Large intestine (tissue), 3 donors: ENCODE measurements at regions not wholly inside any gene's neighbourhood (a gene's known extent, or its start where the extent isn't known, plus 50 kb on each side); places are given as distances from the start of the nearest gene placed in this dataset.
A peak's percentile ranks its signal among the peaks of the same experiment; 100 is the strongest.
"Not testable (repeated sequence)": the region's sequence is repeated elsewhere in the genome, so short reads cannot be mapped to it uniquely, and the experiment has no call there.

Experiments used
- DNase-seq, 2 donors: peaks; one replicate each; pipeline versions ENCODE4 v3.0.0 to v3.0.0-alpha.2; 2013
- H3K27ac ChIP-seq: one replicate; pipeline ENCODE4 v1.5.1; 2013; ENCODE audit warnings: low read length
- H3K27me3 ChIP-seq: 2 replicates; pipeline ENCODE4 v1.6.1; 2013; ENCODE audit warnings: low read length; ENCODE audit not compliant: control insufficient read depth, insufficient read depth
- H3K36me3 ChIP-seq: 2 replicates; pipeline ENCODE4 v1.6.1; 2013; ENCODE audit warnings: low read length; ENCODE audit not compliant: control insufficient read depth, insufficient read depth
- H3K4me1 ChIP-seq: one replicate; pipeline ENCODE4 v1.6.1; 2013; ENCODE audit warnings: low read length; ENCODE audit not compliant: control insufficient read depth, insufficient read depth
- H3K4me3 ChIP-seq: one replicate; pipeline ENCODE4 v1.5.1; 2013; ENCODE audit warnings: low read length
- H3K9me3 ChIP-seq: one replicate; pipeline ENCODE4 v1.6.1; 2013; ENCODE audit warnings: mild to moderate bottlenecking, low read depth, low read length, moderate library complexity; ENCODE audit not compliant: control insufficient read depth
- WGBS: methylation state at CpG from one replicate; pipeline ENCODE4 v1.1.5; 2013; ENCODE audit warnings: low lambda C conversion rate; ENCODE audit not compliant: insufficient coverage; 5-methylcytosine and 5-hydroxymethylcytosine counted together

DNA sequence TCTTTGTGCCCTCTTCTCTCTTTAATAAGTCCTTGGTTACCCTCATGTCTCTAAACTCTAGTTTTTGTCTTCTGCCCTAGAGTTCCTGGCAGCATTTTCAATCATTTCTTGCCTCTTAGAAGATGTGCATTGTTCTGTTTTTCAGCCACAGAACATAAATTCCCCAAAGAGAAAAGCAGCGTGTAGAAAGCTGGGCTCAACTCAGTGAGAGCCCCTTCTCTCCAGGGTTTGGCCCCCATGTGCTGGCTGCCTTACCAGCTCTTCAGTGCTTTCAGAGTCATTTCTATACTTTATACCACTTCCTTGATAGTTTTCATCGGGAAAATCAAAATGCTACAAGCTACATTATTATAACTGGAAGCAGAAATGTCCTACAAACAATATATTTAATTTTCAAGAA, 369.1 kb upstream of the GRM7 start:
- no peaks in the 10 kb centered on the region for H3K36me3 ChIP-seq
- no CpG with 5 or more reads among the region's 2 CpGs for WGBS
- H3K4me3 ChIP-seq = no peak overlapping the region

DNA sequence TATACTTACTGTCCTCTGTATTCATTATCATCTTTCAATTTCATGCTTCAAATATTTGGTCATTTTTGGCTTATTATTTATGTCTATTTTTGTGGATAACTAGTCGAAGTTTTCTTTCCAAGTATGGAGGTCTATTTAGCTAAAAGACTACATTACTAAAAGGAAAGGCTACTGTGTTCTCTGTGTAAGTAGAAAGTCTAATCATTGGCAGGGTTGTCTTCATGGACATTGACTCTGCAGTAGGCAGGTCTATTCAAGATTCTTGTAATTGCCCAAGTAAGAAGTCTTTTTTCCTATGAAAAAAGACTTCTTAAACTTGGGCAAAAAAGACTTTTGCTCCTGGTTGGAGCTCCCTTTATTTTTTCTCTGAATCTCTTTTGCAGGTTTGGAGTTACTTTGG, 368.6 kb upstream of the GRM7 start:
- Histone ChIP-seq H3K27me3 (no peaks in the 10 kb centered on the region), H3K27ac (no peak overlapping the region), H3K4me1 (no peaks in the 10 kb centered on the region), H3K4me3 (no peak overlapping the region), H3K36me3 (no peaks in the 10 kb centered on the region), H3K9me3 (peaks cover 3% of the 10 kb centered on the region)
- DNase-seq = no peak
- no CpG with 5 or more reads among the region's 1 CpG for WGBS

More for the DNA sequence above, 369.1 kb upstream of the GRM7 start:
- Histone ChIP-seq H3K4me1 (no peaks in the 10 kb centered on the region), H3K27me3 (no peaks in the 10 kb centered on the region), H3K27ac (no peak overlapping the region), H3K9me3 (peaks cover 3% of the 10 kb centered on the region)
- DNase-seq = no peak

DNA sequence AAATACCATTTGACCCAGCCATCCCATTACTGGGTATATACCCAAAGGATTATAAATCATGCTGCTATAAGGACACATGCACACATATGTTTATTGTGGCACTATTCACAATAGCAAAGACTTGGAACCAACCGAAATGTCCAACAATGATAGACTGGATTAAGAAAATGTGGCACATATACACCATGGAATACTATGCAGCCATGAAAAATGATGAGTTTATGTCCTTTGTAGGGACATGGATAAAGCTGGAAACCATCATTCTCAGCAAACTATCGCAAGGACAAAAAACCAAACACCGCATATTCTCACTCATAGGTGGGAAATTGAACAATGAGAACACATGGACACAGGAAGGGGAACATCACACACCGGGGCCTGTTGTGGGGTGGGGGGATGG, 362.0 kb upstream of the GRM7 start:
- not testable (repeated sequence) for H3K36me3 ChIP-seq, H3K4me3 ChIP-seq, H3K27me3 ChIP-seq, DNase-seq, H3K27ac ChIP-seq, H3K9me3 ChIP-seq, H3K4me1 ChIP-seq
- WGBS = no CpG with 5 or more reads among the region's 4 CpGs

DNA sequence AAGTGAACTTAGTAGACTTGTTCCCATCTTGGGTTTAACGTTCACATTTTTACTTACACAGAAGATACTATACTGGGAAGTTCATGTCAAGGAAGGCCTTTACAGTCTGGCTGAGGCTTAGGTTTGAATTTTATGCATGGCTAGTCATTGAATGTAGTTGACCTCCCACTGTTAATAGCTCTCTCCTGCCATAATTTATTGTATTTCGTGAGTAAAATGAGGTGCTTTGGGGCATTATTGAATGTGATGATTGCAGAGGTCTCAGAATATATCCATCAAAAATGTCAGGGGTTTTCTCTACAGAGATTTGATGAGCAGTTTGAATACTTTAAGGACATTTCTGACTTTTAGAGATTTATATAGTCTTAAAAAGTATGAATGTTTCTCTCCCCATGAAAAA, 356.6 kb upstream of the GRM7 start:
- Histone ChIP-seq H3K36me3 (no peaks in the 10 kb centered on the region), H3K27me3 (no peaks in the 10 kb centered on the region), H3K9me3 (peaks cover 6% of the 10 kb centered on the region), H3K4me1 (no peaks in the 10 kb centered on the region), H3K4me3 (no peak overlapping the region), H3K27ac (no peak overlapping the region)
- WGBS = no CpG with 5 or more reads among the region's 2 CpGs
- DNase-seq = no peak

DNA sequence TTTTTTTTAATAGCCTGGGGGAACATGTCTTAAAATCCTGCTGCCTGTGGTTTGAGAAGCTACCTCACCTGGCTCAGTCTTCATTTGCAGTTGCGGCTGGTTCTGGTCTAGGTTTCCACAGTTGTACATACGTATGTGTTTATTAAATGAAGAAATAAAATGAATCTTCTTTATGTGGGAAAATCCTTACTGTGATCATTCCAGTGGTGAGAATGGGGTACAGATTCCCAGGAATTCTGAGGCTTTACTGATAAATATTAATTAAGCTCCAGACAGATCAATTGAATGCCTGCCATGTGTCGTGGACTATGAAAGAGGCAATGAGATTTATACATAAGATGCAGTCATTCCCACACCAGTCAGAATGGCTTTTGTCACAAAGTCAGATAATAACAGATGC, 356.1 kb upstream of the GRM7 start:
- no peak for DNase-seq
- no CpG with 5 or more reads among the region's 3 CpGs for WGBS

DNA sequence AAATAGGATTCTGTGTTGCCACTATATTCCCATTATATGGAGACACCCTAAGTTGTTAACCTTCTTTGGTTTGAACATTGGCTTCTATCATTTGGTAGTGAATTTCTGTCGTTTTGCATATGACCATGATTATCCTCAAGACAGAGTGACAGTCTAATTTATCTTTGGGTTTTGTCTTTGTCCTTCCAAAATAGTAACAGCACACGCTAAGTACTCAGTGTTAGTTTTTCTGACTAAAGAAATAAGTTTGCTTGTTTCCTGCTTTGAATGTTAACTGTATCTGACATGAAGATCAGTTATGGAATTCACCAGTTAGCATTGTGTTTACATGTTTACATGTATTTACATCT, 352.5 kb upstream of the GRM7 start:
- WGBS = 100% methylated on average over 1 of the region's 2 CpGs

More for the DNA sequence above, 356.1 kb upstream of the GRM7 start:
- Histone ChIP-seq H3K4me3 (no peak overlapping the region), H3K27me3 (no peaks in the 10 kb centered on the region), H3K36me3 (no peaks in the 10 kb centered on the region), H3K4me1 (no peaks in the 10 kb centered on the region), H3K9me3 (peaks cover 6% of the 10 kb centered on the region), H3K27ac (no peak overlapping the region)

DNA sequence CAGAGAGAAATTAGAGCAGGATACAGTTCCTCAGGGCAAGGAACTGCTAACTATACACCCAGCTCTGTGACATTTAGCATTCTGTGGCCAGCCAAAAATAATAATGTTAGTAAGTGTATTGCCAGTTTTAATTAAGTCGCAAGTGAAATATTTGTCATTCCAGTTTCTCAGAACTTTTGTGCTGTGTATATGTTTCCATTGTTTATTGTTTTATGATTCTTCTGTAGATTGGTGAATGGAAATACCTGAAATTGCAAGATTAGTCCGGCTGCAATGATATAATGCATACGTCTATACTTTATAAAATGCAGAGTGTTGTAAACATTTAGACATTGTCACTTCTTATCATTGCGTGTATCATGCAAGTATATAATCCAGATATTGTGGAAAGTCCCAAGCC, 351.3 kb upstream of the GRM7 start:
- Histone ChIP-seq H3K4me1 (no peaks in the 10 kb centered on the region), H3K27ac (no peak overlapping the region), H3K4me3 (no peak overlapping the region), H3K9me3 (peaks cover 6% of the 10 kb centered on the region), H3K27me3 (no peaks in the 10 kb centered on the region), H3K36me3 (no peaks in the 10 kb centered on the region)
- DNase-seq = no peak
- WGBS = no CpG with 5 or more reads among the region's 4 CpGs

More for the DNA sequence above, 352.5 kb upstream of the GRM7 start:
- Histone ChIP-seq H3K4me1 (no peaks in the 10 kb centered on the region), H3K4me3 (peak overlapping the region; percentile 34), H3K27ac (no peak overlapping the region), H3K9me3 (peaks cover 6% of the 10 kb centered on the region), H3K36me3 (no peaks in the 10 kb centered on the region), H3K27me3 (no peaks in the 10 kb centered on the region)
- DNase-seq = no peak

DNA sequence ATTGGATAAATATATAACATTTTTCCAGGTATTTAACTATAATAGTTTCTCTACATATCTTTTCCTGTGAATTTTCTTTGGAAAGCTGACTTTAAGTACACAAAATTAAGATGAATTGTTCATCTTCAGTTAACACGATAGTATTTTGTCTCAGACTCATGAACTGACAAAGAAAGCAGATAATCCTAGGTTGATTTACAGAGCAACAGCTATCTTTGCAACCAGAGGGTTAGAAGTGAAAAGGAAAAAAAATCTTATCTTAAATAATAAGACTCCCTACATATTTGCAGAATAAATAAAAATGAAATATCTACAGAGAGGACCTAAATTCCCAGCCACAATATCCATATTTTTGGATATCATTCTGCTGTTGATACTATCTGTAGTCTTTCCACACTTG, 350.2 kb upstream of the GRM7 start:
- H3K9me3 ChIP-seq = peaks cover 6% of the 10 kb centered on the region
- H3K27me3 ChIP-seq = no peaks in the 10 kb centered on the region
- no peak overlapping the region for H3K4me3 ChIP-seq
- H3K27ac ChIP-seq = no peak overlapping the region
- H3K4me1 ChIP-seq = no peaks in the 10 kb centered on the region
- H3K36me3 ChIP-seq = no peaks in the 10 kb centered on the region
- WGBS = no CpG with 5 or more reads among the region's 1 CpG
- DNase-seq = no peak

DNA sequence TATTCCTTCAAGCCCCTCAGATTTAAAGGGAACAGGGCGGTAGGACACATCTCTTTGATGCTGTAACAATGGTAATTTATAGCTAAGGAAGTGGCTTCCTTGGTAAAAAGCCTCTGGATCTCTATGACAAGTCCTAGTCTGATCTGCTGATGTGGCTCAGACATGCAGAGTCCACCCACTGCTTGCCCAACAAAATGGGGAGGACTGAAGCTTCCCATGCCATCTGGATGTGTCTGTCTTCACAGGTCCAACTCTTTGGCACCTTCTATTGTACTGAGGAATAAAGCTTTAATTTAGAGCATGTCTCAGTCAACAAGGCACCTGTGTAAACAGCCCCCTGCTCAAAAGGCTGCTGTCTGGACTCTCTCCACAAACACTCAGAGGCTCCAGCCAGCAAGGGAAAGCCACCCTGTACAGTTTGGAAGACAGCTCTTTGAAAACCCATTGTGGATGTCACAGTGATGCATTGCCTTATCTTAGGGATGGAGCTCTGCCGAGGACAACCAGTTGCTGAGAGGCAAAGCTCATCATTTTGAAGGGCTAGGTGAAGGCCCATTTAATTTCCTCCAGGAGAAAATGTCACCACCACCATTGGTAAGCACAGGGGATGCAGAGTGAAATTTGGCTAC, 348.6 kb upstream of the GRM7 start:
- Histone ChIP-seq H3K27ac (no peak overlapping the region), H3K4me1 (no peaks in the 10 kb centered on the region), H3K4me3 (no peak overlapping the region), H3K27me3 (no peaks in the 10 kb centered on the region), H3K9me3 (peaks cover 6% of the 10 kb centered on the region), H3K36me3 (no peaks in the 10 kb centered on the region)
- no CpG with 5 or more reads among the region's 2 CpGs for WGBS
- DNase-seq = no peak

DNA sequence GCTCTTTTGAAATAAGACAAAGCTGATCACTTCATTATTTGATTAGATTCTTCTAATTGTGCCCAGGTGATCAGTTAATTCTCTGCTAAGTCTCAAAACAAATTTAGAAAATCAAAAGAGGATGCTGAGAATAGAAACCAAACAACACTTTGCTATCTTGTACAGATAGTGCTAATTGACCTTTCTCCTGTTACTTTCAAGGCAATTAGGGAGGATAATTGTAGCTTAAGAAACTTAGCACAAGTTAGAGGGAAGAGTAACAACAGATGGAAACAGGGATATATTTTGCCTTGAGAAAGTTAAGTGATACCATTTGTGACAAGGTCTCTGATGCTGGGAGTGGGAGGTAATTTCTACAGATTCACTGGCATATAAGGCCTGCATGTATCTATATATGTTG, 344.8 kb upstream of the GRM7 start:
- Histone ChIP-seq H3K27me3 (no peaks in the 10 kb centered on the region), H3K4me3 (no peak overlapping the region), H3K36me3 (no peaks in the 10 kb centered on the region), H3K9me3 (no peaks in the 10 kb centered on the region), H3K27ac (no peak overlapping the region), H3K4me1 (no peaks in the 10 kb centered on the region)
- DNase-seq = no peak

DNA sequence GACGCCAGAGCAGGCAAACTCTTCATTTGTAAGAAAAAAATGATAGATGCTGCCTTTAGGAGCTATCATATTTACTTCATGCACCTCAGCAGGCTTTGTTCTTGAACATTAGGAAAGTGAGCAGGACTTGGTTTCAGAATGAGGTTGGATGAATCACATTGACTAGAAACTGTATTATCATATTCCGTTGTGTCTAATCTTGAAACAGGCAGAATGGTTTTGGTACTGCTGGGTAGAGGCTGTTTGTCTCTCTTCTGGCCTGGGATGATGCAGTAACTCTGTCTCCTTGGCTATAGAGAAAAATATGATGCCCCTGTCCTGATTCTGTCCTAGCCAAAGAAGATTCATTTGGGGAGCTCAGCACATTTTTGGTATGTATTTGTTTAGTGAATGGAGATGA, 344.2 kb upstream of the GRM7 start:
- DNase-seq = no peak
- Histone ChIP-seq H3K9me3 (no peaks in the 10 kb centered on the region), H3K4me1 (no peaks in the 10 kb centered on the region), H3K27ac (no peak overlapping the region), H3K4me3 (no peak overlapping the region), H3K27me3 (no peaks in the 10 kb centered on the region), H3K36me3 (no peaks in the 10 kb centered on the region)
- WGBS = no CpG with 5 or more reads among the region's 2 CpGs
